GM12872 (cell line): ENCODE measurements at regions not wholly inside any gene's neighbourhood (a gene's known extent, or its start where the extent isn't known, plus 50 kb on each side); places are given as distances from the start of the nearest gene placed in this dataset.

Experiments used
- TF ChIP-seq, protein P1 (sequence below): IDR thresholded peaks from 3 replicates; pipeline ENCODE4 v1.5.1; 2011; ENCODE audit warnings: low read depth, mild to moderate bottlenecking, low read length, moderate library complexity; ENCODE audit not compliant: insufficient read depth

DNA sequence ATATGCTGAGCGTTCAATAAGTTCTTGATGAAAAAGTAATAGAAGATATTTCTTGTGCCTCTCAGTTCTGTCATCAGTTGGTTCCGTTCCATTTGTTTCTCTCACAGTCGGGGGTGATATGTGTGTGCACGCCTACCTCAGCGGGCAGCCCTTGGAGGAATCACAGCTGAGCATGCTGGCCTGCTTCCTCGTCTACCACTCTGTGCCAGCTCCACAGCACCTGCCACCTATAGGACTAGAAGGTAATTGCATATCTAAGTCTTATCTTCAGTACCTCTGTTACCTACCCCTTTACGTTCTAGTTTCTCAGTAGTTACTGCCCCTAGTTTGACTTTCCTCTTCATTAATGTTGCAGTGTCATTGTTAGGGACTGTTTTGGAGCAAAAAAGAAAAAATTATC, 171.7 kb upstream of the PLGLB1 start:
- TF ChIP-seq, protein P1, sequence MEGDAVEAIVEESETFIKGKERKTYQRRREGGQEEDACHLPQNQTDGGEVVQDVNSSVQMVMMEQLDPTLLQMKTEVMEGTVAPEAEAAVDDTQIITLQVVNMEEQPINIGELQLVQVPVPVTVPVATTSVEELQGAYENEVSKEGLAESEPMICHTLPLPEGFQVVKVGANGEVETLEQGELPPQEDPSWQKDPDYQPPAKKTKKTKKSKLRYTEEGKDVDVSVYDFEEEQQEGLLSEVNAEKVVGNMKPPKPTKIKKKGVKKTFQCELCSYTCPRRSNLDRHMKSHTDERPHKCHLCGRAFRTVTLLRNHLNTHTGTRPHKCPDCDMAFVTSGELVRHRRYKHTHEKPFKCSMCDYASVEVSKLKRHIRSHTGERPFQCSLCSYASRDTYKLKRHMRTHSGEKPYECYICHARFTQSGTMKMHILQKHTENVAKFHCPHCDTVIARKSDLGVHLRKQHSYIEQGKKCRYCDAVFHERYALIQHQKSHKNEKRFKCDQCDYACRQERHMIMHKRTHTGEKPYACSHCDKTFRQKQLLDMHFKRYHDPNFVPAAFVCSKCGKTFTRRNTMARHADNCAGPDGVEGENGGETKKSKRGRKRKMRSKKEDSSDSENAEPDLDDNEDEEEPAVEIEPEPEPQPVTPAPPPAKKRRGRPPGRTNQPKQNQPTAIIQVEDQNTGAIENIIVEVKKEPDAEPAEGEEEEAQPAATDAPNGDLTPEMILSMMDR, result peak; percentile 14; the same call in 1 of the 3 replicates

DNA sequence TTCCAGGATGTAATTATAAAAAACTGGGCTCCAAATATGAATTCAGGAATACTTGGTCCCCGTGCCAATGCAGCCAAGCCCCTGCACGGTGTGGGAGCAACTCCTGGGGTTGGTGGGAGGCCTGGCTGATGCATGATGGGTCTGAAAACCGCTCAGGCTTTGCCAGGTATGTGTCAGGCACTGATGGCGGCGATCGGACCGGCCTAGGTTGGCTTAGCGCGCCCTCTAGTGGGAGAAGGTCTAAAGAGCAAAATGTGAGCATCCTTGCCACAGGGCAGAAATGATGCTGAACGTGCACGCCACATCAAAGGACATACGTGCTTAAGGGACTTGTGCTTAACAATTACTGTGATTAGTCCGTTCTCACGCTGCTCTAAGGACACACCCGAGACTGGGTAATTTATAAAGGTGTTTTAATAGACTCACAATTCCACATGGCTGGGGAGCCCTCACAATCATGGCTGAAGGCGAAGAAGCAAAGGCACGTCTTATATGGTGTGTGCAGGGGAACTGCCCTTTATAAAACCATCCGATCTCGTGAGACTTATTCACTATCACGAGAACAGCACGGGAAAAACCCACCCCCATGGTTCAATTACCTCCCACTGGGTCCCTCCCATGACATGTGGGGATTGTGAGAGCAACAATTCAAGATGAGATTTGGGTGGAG, 196.2 kb upstream of the PLGLB1 start:
- TF ChIP-seq, protein P1, result 0 out of 3 replicates have a peak, but pooled peaks have one; percentile 26

DNA sequence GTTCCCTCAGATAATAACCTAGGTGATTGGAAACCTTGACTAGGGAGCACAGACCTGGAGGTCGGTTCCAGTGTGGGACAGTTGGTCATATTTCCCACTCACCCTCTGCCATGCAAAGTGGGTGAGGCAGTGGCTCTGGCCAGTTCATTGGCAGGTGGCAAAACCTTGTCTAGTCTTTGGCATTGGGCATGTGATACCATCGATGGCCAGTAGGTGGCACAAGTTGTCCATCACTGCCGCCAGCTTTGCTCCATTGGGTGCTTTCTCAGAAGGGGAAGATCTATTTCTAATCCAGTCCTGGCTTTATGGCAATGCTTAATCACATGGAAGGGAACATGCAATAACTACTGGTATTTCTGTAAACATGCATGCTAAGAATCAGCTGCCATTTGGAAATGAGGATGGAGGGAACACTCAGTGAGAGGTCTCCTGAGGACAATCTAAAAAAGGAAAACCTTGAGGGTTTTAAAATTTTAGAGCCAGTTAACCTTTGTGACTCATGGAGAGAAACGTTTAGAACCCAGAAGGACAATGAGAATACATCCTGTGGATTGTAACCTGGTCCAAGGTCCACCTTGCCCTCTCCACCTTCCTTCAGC, 207.5 kb upstream of the PLGLB1 start:
- TF ChIP-seq, protein P1, result peak; percentile 31; the same call in 1 of the 3 replicates

DNA sequence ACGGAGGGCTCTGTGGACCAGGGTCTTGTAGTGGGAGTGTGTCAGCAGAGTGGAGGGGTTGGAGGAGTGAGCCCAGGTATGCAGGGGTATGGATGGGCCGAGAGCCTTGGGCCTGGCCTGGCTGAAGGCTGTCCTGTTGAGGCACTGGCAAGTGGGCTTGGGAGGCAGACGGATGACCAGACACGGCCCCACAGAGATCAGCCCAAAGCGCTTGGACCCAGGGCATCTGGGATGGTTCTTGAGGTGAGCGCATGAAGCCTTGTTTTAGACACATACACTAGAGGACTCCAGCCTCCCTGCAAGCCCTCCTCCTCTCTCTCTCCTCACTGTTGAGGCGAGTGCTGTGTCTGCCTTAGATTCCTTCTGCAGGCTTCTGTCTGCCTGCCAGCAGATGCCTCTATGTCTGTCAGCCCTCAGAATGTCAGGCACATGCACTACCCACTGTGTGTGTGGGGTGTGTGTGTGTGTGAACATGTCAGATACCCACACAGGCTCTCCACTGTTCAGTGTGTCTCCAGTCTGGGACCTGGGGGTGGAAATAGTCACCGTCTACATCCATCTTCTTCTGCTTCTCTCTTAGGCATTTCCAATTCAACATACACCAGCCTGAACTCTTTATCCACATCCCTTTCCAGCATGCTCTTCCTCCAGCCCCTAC, 218.0 kb upstream of the PLGLB1 start:
- TF ChIP-seq, protein P1, result 0 out of 3 replicates have a peak, but pooled peaks have one; percentile 21

DNA sequence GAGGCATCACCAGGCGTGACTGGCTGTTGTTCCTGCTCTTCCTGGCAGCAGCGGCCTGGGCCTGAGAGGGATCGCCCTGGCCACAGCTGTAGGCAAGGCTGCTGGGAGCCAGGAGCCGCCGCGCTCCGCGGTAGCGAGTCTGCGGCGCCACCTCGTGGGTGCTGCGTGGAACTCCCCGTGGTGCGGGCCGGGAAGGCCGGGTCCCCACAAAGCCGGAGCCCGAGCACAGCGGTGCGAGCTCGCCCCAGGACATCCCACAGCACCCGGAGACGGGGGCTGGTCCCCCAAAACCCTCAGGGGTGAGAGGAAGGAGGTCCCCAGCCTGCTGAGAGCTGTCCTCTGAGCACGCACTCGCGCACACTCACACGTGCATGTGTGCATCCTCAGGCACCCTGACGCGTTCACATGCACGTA, 320.0 kb upstream of the PLGLB1 start:
- TF ChIP-seq, protein P1, result peak; percentile 36

DNA sequence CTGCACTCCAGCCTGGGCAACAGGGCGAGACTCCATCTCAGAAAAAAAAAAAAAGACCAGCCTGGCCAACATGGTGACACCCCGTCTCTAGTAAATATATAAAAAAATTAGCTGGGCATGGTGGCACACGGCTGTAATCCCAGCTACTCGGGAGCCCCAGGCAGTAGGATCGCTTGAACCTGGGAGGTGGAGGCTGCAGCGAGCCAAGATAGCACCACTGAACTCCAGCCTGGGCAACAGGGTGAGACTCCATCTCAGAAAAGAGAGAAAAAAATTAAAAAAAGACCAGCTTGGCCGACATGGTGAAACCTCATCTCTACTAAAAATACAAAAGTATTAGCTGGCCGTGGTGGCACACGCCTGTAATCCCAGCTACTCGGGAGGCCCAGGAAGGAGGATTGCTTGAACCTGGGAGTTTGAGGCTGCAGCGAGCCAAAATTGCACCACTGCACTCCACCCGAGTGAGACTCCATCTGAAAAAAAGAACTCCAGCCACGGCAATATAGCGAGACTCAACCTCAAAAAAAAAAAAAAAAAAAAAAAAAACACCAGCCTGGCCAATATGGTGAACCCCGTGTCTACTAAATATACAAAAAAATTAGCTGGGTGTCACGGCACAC, 346.1 kb upstream of the PLGLB2 start:
- TF ChIP-seq, protein P1, result no peak

DNA sequence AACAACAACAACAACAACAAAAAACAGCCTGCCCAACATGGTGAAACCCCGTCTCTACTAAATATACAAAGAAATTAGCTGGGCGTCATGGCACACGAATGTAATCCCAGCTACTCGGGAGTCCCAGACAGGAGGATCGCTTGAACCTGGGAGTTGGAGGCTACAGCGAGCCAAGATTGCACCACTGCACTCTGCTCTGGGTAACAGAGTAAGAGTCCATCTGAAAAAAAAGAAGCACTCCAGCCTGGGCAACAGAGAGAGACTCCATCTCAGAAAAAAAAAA, 344.1 kb upstream of the PLGLB2 start:
- TF ChIP-seq, protein P1, result no peak
